ENCODE measurements at regions not wholly inside any gene's neighbourhood (a gene's known extent, or its start where the extent isn't known, plus 50 kb on each side); places are given as distances from the start of the nearest gene placed in this dataset.

DNA sequence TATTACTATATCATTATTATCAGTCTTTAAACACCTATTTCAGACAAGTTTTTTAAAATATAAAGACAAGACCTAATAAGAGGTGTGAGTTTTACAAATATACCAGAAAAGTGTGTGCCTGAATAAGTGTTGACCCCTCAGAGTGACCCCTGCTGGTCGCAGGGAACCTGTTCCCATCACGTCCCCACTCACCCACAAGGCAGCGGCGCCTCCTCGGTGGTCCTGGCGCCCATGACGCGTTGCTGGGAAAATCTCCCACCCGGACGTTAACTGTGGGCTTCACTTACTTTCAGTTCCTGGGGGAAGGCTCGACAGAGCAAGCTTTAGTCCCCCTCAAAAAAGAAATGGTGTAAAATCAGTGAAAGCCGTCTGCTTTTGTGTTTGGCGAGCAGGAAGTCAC, 93.5 kb downstream of the TMEM18 start:
- TF ChIP-seq CTCF (IDR thresholded peaks at IDR 0.05) = no peak
- TF ChIP-seq POLR2A (IDR thresholded peaks at IDR 0.05) = no peak
